IPS-NIHi11 (cell line): ENCODE measurements at regions not wholly inside any gene's neighbourhood (a gene's known extent, or its start where the extent isn't known, plus 50 kb on each side); places are given as distances from the start of the nearest gene placed in this dataset.
"Not testable (repeated sequence)": the region's sequence is repeated elsewhere in the genome, so short reads cannot be mapped to it uniquely, and the experiment has no call there.

Experiments used
- DNase-seq: peaks from one replicate; pipeline ENCODE4 v3.0.0; 2012; ENCODE audit warnings: mixed read lengths, low spot score

DNA sequence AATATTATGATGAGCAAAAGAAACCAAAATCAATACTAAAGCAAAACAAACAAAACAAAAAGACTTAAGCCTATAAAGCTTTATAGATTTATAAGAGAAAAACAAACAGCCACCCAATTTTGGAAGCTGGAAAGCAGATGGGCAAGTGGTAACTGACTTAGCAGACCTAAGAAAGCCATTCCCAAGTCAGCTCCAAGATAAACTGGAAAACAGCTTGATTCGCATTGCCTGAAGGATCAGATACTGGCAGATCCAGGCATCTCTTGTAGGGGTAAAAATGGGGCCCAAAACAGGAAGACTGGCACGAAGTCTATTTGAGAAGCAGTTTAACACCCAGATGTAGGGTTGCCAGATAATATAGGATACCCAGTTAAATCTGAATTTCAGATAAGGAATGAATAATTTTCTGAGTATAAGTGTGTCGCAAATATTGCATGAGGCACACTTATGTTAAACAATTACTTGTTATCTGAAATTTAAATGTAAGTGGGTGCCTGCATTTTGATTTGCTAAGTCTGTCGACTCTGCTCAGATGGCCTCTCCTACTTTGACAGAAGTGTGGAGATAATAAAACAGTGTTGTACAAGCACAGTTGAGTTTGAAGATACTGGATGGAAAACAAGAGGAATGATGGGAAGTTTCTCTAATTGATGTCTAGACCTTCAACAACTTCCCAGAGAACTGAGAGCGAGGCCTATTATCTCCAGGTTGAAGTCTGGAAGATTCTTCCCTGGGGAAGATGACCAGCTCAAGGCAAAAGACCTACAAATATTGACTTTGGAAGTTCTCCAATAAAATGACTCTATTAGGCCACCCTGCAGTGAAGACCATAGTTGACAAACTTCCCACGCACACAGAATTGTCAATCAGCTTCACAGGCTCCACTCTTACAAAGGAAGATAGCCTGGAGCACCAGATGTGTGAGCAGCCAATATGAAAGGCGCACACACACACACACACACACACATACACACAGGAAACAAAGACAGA, 113.4 kb downstream of the FAM50B start:
- DNase-seq: no peak

DNA sequence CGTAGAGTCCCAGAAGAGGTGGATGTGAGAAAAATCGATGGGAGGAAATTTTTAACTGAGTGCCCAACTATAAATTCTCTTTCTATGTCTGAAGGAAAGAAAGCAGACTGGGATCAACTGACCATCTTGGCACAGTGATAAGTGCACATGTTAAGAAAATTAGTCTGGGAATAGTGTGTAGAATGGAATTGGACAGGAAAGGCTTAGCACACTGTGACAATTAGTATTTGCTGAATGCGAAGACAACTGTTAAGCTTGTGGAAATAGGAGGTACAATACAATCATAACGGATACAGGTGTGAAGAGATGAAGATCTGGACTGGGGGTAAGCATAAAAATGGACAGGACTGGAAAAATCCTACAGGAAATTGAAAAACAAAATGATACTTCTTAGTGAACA, 114.3 kb downstream of the FAM50B start:
- DNase-seq: no peak

DNA sequence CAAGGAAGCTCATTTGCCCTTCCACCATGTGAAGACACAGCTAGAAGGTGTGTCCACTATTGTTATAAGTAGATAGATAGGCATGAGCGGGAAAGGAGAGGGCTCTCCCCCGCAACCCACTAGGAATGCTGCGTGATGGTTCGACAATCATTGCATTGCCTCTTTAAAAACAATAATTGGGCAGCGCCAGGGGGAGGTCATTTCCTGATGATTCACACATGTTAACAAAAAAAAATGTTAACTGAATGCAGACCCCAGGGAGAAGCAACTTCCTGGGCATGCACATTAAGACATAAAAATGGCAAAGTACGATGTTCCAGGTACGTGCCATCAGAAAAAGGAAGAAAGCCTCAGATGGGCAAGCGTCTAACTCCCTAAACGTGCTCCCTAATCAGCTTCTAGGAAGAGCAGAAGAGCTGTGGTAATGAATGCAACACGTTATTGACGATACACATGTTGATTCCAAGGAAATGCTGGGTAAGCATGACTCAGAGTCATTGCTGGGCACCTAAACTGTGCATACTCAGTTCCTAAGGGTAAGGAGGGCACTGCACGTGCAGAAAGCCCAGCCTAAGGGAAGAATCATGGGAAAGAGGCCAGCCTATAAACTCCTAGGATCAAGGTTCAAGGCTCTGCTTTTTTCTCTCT, 113.7 kb downstream of the FAM217A start:
- DNase-seq: no peak

DNA sequence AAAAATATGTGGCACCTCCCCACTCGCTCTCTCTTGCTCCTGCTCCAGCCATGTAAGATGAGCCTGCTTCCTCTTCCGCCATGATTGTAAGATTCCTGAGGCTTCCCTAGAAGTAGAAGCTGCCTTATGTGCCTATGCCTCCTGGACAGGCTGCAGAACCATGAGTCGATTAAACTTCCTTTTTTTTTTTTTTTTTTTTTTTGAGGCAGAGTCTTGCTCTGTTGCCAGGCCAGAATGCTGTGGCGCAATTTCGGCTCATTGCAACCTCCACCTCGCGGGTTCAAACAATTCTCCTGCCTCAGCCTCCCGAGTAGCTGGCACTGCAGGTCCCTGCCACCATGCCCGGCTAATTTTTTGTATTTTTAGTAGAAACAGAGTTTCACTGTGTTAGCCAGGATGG, 112.5 kb downstream of the FAM217A start:
- DNase-seq: no peak

DNA sequence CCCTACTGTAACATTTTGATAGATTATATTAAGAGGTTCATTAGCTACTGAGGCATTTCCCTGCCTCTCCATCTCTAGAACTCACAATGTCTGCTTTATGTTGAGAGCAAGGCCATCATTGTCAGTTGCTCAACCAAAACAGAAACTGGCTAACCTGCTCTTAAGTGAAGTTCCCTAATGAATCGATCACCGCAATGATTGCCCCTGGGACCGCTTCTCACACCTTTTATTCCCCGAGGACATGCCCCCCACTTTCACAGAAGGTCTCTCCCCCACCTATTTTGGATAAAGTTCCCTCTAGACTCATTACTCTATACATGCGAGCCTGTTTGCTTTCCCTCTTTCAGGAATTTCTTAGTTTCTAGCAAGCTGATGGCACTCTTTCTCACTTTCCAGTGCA, 108.8 kb downstream of the FAM217A start:
- DNase-seq: no peak

DNA sequence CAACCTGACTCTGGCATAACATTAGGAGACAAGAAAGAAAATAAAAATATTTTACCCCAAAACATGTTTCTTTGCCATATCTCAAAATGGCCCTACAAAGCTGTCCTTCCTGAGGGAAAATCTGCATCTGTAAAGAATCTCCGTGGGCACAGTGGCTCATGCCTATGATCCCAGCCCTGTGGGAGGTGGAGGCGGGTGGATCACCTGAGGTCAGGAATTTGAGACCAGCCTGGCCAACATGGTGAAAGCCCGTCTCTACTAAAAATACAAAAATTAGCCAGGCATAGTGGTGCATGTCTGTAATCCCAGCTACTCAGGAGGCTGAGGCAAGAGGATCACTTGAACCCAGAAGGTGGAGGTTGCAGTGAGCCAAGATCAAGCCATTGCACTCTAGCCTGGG, 105.8 kb downstream of the FAM217A start:
- not testable (repeated sequence) for DNase-seq

DNA sequence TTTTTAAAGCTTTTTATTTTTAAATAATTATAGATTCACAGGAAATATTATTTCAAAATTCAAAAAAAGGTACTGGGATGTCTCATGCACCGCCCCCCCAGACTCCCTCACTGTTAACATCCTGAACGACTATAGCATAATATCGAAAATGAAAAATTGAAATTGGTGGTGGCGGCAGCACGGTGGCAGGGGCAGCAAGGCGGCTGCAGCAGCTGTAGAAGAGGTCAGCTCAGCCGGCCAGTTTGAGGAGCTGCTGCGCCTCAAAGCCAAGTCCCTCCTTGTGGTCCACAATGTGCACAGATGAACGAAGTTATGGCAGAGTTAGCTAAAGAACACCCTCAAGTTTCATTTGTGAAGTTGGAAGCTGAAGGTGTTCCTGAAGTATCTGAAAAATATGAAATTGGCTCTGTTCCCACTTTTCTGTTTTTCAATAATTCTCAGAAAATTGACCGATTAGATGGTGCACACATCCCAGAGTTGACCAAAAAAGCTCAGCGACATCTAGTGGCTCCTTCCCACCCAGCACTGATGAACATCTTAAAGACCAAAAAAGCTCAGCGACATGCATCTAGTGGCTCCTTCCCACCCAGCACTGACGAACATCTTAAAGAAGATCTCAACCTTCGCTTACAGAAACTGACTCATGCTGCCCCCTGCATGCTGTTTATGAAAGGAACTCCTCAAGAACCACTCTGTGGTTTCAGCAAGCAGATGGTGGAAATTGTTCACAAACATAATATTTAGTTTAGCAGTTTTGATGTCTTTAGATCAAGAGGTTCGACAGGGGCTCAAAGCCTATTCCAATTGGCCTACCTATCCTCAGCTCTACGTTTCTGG, 100.8 kb downstream of the FAM217A start:
- DNase-seq: peak; percentile 42

DNA sequence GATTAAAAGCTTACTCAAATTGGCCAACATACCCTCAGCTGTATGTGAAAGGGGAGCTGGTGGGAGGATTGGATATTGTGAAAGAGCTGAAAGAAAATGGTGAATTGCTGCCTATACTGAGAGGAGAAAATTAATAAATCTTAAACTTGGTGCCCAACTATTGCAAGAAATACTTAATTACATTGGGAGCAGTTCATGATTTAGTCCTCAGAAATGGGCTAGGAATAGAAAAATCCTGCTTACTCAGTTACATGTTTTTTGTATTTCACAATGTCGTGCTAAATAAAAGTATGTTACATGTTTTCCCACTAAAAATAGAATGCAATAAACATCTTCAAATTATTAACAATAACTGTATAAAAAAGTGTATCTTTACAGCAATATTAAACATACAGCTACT, 100.0 kb downstream of the FAM217A start:
- not testable (repeated sequence) for DNase-seq

DNA sequence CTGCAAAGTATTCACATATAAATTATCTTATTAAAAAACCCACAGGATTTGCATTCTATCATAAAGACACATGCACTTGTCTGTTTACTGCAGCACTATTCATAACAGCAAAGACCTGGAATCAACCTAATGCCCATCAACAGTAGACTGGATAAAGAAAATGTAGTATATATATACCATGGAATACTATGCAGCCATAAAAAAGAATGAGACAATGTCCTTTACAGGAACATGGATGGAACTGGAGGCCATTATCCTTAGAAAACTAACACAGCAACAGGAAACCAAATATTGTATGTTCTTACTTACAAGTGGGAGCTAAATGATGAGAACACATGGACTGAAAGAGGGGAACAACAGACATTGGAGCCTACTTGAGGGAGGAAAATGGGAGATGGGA, 97.0 kb downstream of the FAM217A start:
- DNase-seq: no peak

DNA sequence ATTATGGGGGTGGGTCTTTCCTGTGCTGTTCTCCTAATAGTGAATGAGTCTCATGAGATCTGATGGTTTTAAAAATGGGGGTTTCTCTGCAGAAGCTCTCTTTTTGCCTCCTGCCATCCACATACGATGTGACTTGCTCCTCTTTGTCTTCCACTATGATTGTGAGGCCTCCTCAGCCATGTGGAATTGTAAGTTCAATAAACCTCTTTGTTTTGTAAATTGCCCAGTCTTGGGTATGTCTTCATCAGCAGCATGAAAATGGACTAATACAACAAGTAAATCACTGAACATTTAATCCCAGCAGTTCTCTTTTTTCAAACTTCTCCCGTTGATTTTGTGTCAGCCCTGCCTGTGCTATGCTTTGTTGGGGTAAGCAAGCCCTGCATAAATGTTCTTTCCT, 95.2 kb downstream of the FAM217A start:
- DNase-seq: no peak

DNA sequence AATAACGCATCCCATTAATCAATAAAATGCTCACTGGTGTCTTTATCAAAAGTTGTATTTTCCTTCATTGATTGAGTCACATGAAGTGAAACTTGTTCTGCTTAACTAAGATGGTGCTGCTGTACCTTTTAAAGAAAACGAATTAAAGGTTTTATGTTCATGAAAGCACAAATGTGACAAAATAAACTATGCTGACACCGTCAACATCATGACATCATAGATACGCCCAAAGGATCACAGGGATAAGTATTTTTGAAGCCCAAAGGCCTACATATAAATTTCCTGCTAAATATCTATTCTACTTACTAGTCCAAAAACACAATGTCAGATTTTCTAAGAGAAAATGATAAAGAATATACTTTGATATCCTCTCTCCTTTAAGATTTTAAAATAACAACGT, 94.4 kb downstream of the FAM217A start:
- no peak for DNase-seq

DNA sequence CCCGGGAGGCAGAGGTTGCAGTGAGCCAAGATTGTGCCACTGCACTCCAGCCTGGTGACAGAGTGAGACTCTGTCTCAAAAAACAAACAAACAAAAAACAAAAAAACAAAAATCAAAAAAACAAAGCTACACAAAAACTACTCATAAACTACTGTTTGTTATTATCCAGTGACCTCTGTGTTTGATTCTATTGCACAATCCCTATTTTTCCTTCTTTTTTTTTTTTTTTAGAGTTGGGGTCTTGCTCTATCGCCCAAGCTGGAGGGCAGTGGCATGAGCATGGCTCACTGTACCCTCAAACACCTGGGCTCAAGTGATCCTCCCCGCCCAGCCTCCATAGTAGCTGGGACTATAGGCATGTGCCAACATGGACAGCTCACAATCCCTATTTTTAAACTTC, 92.7 kb downstream of the FAM217A start:
- no peak for DNase-seq

DNA sequence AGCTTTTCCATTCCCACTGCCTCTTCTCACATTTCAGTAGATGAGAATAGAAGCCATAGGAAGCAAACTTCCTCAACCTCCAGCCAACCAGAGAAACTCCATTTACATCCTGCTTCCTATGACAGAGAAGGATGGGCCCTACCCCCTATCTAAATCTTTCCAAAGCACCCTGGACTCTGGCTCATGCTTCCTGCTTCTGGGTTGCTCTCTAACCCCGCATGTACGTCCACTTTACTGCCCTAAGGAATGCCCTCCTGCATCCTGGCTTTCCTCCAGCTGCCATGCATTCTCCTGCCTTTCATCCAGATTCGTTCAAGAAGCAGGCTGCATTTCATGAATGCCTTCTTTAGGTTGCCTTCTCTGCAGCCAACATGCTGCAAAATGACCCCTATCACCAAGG, 91.9 kb downstream of the FAM217A start:
- peak; percentile 26 for DNase-seq

DNA sequence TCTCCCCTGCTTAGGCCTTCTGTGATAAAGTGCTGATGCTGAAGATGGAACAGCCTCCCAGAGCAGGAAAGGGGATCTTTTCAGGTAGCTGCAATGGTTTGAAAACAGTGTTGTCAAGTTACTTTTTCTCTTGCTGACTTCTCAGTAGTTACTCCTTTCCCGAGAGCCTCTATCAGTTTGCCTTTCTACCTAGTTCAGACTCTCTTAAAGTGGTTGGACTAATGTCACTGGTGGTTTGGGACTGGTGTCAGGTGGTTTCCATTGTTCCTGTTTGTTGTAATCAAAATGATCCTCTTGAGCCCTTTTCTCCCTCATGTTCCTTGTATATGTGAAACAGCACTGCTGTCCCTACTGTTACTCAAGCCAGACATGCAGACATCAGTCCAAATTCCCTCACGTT, 91.4 kb downstream of the FAM217A start:
- DNase-seq: no peak

DNA sequence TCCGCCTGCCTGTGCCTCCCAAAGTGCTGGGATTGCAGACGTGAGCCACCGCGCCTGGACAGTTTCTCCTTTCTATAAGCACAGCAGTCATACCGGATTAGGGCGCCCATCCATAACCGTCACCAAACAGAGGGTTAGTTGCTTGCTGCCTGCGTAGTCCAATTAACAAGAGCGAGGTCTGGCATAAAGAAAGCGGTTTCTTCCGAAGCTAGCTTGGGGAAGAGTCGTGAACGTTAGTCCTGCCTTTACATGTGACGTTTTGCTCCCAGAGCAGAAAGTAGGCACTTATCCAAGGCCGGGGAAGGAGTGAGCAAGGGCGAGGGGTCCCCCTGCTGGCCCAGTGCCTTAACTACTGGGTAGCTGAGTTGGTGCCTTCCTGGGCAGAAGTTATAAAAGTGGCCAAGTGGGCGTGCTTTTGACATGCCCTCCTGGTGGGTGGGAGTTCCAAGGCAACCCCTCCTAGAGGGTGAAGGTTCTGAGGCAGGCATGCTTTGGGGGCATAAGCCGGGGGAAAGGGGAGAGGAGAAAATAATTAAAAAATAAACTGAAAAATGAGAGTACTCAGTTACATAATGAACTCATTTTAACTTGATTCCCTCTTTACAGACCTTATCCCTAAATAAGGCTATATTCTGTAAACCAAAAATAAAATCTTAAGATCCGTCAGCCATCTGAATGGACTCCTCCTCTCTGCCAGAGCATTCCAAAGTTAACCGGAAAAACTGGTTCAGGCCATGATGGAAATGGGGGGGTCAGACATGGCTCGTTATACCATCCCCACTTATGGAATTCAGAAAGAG, 88.0 kb downstream of the FAM217A start:
- peak; percentile 85 for DNase-seq

DNA sequence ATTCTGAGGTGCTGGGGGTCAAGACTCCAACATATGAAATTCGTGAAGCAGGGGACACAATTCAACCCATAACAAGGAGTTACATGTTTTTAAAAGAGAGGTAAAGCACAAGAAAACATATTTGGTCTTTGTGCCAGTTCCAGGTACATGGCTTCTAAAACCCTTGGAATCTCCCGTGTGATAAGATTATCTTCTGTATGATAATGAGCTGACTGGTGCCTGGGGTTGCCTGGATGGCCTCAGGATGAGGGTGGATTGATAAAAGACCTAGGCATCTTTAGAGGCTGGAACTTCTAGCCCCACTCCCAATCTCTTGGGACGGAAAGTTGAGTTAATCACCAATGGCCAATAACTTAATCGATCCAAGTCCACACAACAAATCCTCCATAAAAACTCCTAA, 87.0 kb downstream of the FAM217A start:
- no peak for DNase-seq

DNA sequence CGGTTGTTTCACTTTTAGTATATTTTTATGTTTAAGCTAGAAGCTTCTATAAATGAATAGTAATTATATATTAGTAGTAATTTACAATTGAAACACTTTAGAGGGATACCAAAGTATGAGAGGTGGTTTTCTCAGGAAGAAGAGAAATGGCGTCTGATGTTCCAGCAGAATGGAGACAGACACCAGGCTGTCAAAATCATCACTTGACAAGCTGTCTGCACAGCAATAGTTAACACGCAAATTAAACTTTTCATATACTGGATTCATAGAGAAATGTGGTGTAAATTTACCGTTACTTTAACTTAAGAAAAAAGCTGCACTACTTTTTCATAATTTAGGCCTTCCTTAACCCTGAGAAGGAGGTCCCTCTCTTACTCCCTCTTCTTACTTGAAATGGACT, 82.6 kb downstream of the FAM217A start:
- DNase-seq: no peak

DNA sequence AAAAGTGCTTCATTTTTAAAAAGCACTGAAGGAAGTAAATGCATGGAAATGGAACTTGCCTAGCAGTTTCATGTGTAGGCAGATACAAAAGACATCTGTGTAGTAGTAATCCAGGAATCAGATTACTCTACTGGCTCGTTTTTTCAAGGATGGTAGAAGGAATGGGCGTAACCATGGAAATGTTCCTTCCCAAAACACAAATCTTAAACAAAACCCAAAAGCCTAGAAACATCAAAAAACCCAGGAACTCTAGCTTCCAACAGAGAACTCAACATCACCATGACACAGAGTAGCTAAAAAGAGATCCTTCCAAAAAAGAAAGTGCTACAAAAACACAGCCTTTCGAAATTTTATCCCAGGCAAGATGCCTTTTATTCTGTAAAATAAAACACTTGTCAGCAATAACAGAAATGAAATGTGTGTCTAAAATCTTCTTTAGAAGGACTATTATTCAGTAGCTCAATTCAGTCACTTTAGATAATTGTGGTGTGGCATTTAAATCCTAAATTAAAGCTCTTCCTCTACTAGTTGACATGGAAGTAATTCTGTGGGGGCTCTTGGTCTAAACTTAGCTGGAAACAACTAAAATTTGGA, 81.7 kb downstream of the FAM217A start:
- DNase-seq: no peak

DNA sequence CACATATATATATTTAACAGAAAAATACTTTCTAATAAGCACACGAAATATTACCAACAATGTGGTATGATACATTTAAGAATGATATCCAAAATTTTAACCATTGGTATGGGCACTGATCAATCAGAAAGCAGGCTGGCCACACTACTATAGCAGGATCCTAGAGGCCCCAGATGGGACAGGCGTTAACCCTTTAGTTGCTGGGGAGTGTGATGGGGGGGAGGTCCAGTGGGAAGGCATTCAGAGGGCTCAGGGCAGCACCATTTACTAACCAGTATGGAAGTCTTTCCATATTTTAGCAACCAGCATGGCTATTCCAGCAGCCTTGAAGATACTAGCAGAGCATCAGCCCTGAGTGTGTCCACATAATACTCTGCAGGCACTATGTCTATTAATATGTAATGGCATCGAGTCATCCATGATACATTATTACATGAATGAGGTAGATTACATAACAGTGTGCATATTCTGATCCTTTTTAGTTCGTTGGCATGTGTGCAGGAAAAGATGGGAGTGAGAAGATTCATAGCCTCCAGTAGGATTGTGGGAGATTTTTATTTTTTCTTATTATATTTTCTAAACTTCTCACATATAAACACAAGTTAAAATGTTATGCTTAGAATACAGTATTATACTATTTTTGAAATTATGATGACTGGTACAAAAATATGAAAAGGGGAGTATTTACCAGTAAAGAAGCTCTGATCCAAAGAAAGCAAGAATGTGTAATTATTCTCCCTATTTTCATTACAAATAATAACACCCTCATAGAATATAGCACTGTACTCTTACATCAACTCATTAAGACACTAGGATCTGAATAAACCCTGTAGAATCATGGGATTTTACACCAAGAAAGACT, 78.9 kb downstream of the FAM217A start:
- peak; percentile 34 for DNase-seq

DNA sequence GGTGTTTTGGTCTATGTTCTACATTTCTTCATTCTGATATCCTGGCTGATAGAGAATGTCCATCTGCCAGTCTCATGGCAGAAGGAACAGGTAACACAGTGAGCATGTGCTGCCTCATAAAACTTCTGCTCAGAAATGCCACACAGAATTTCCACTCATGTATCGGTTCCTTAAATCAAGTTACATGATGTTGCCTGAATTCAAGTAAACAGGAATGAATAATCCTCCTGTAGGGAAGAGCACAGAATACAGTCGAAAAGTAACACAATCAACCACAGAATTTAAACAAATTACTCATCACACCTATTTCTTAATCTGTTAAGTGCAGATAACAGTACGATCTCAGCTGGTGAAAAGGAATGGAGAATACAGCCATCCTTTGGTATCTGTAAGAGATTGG, 74.7 kb downstream of the FAM217A start:
- DNase-seq: no peak
